HG03108 (cell line): ENCODE measurements at regions not wholly inside any gene's neighbourhood (a gene's known extent, or its start where the extent isn't known, plus 50 kb on each side); places are given as distances from the start of the nearest gene placed in this dataset.

Experiments
- ATAC-seq: cut with Tn5 transposase; IDR thresholded peaks from one replicate; pipeline ENCODE4 v1.9.1; 2021; ENCODE audit warnings: moderate library complexity; ENCODE audit not compliant: unreplicated experiment

GRCh38 chr12:115474539-115475353, 790.8 kb upstream of the TBX3 start:
- no peak for ATAC-seq

DNA sequence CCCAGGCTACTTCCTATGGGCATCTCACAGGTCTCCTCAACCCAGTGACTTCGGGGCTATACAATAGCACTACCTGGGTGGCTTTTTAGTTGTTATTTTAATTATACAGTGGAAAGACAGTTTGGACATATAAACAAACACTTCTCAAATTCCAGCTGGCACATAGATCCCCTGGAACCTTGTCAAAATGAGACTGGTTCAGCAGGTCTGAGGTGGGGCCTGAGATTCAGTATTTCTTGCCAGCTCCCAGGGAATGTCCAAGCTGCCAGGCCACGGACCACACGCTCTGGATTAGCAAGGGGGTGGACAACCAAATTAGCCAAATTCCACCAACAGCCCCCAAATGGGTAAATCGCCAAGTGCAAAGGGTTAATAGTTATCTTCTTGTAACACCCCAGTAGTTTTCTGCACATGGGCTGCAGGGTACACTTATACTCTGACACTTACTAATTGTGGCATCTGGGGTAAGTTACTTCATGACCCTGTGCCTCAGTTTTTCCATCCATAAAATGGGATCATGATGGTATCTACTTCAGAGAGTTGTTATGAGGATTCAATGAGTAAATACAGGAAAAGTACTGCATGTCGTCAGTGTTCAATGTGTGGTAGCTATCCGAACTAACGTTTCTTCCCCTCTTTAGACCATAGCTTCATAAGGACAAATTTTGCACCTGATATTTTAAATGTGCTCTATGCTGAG, 789.4 kb upstream of the TBX3 start:
- ATAC-seq: no peak

- ATAC-seq: no peak
These were observed 788.9 kb upstream of the TBX3 start for GRCh38 chr12:115472852-115473251.

DNA sequence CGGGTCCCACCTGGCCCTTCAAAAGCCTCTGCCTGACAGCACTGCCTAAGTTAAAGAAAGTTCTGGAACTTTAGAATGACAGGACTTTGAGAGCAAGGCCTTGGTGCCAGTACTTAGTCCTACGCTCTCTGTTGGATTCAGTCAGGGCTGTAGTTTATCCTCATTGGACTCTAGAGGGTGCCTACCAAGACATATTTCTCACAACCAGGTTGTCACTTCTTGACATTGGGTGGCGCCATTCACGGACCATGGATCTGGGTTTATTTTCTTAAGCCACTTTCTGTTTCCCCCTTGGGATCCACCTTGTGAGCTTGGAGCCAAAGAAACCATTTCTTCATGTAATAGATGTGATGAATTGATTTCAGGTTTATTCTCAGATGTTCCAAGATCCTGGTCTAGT, 787.0 kb upstream of the TBX3 start:
- no peak for ATAC-seq

DNA sequence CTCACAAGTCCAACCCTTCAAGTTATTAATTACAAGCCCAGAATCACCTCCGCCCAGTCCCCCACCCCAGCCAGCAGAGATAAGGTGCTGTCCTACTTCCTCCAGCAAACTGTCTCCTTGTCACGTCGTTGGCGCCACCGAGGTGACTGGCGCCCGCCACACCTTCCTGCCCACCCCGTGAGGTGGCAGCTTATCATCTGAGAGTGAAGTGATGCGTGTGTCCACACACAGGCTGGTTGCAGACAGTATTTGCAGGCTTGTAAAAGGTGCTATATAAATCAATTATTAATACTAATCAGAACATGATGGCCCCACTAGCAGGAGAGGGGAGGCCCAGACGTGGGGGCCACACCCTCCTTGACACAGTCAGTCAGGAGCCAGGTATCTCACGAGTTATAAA, 786.6 kb upstream of the TBX3 start:
- no peak for ATAC-seq

GRCh38 chr12:115468087-115468510, 784.1 kb upstream of the TBX3 start:
- ATAC-seq: no peak

DNA sequence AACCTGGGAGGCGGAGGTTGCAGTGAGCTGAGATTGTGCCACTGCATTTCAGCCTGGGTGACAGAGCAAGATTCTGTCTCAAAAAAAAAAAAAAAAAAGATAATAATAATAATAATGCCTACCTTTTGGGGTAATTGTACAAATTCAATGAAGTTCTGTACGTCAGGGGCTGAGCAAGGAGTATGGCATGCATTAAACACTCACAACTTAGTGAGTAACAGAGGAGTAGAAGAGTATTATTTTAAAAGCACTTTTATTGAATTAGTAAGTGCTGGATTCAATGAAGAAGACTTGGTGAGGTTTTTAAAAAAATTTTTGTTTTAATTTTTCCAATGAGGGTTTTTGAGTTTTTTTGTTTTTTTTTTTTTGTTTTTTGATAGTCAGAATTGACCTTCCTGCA, 783.6 kb upstream of the TBX3 start:
- ATAC-seq: no peak

DNA sequence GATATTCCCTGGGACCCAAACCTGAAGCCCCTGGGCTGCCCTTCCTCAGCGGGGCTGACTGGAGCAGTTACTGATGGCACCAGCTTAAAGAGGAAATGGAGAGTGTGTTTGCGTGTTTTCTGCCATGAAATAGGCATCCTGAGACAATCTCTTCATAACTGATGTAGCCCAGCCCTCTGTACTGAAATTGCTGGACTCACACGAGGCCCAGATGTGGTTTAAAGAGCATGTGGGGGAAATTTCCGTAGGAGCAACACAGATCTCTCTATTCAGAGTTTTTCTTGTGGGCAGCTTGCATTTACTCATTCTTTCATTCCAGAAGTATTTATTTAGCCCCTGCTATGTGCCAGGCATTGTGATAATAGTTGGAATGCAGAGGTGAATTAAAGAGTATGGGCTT, 782.1 kb upstream of the TBX3 start:
- ATAC-seq: no peak

GRCh38 chr12:115464661-115465060, 780.7 kb upstream of the TBX3 start:
- ATAC-seq: no peak

DNA sequence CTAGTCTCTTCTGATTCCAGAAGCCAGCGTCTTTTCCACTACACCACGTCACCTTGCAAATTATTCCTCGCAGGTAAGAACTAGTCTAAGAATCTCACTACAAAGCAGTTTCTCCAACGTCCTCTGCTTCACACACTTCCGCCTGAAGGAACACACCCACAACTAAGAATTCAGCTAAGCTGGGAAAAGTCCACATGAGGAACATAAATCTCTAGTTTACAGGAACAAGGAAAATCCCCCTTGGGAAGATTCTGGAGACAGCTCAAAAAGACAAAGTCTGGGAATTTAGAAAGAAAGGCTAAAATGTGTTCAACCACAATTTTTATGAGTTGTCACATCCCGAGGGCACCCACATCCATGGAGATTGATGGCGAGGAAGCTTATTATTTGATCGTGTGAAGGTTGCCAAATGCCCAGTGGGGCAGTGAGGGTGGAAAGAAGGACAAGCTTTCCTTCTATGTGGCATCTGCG, 780.2 kb upstream of the TBX3 start:
- no peak for ATAC-seq

- ATAC-seq: no peak
These were observed 777.4 kb upstream of the TBX3 start for GRCh38 chr12:115461401-115461800.

DNA sequence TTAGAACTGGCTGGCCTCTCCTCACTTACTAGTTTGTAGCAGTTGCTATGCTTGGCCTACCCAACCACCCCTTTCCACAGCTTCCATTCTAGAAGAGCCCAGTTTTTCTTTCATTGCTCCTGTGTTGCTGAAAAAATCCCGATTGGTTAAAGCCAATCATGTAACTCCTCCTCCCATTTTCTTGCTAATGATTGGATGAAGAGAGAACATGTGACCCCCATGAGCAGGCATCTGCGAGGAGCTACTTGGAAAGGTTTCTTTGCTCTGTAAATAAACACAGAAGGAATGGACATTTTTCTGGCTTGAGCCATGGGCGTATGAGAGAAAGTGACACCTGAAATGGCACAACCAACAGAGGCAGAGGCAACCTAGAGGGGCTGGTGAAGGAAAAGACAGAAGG, 773.8 kb upstream of the TBX3 start:
- no peak for ATAC-seq

DNA sequence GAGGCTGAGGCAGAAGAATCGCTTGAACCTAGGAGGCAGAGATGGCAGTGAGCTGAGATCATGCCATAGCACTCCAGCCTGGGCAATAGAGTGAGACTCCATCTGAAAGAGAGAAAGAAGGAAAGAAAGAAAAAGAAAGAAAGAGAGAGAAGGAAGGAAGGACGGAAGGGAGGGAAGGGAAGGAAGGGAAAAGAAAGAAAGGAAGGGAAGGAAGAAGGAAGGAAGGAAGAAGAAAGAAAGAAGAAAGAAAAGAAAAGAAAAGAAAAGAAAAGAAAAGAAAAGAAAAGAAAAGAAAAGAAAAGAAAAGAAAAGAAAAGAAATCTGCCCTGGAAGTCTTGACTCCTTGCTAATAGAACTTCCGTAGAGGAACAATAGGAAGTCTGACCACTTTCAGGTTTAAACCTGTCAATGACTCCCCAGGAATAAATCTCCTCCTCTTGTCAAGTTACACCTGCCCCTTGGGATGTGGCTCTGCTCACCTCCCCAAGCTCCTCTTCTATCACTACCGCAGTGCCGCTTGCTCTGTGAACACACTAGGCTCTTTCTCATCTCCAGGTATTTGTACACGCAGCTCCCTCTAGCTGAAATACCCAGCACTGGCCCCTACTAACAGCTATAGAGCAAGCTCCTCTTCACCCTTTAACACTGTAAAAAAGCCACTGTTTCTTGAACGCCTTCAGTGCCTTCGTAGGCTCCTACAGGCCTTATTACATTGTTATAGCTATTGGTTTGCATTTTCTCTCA, 773.1 kb upstream of the TBX3 start:
- no peak for ATAC-seq

- no peak for ATAC-seq
These were observed 771.3 kb upstream of the TBX3 start for GRCh38 chr12:115455268-115455681.

GRCh38 chr12:115452751-115453281, 768.8 kb upstream of the TBX3 start:
- no peak for ATAC-seq

GRCh38 chr12:115451780-115452736, 768.1 kb upstream of the TBX3 start:
- no peak for ATAC-seq

DNA sequence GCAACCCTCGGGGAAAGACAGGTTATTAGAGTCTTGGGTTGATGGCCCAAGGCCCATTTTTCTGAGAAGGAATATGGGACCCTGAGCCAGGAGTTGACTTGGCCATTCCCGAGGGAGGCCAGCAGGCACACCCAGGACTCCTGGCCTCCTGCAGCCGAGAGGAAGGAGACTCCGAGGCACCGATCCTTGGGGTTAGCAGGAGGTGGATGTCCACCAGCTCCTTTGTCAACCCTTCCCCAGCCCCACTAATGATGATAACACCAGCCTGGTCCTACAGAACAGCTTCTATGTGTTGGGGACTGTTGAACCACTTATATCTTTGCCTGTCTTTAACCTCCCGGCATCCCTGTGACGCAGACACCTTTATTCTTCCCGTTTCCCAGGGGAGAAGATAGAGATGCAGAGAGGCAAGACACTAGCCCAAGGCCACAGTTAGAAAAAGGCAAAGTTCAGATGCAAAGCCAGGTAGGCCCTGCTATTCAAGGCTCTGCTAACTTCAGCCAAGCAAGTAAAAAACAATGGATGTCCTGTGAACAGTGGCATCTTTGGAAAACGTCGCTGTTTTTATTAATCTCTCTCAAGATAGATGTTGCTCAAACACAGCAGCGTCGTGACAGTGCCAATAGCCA, 767.3 kb upstream of the TBX3 start:
- no peak for ATAC-seq

GRCh38 chr12:115450710-115451109, 766.7 kb upstream of the TBX3 start:
- no peak for ATAC-seq

DNA sequence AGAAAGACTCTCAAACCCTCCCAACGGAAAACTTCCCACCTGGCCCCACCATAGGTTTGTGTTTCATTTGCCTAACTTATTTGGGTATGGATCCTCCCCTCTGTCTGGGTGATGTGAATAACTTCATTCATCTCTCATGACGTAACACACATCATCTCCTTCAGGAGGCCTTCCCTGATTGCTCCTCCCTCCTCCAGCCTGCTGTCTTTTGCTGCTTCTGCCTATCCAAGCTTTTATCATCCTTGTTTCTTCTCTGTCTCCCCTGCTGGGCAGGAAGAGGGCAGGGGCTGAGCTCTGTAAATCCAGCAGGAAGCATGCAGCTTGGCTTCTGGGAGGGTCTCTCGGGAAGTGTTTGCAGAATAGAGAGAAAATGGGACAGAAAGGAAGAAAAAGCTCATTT, 766.0 kb upstream of the TBX3 start:
- no peak for ATAC-seq

DNA sequence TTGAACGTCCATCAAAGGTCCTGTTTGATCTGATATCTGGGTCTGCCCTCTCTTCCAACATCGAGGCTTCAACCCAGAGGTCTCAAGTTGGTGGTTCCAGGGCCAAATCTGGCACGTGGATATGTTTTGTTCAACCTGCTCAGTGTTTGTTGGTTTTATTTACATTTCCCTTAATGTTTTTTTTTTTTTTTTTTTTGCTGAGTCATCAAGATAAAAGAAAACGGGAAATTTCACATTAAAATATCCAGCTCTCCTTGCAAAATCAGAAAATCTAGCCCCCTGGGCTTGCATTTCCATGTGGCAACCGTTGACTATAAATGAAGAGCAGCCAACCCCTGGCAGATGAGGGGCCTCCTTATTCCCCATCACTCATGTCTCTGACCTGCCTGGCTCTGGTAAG, 765.6 kb upstream of the TBX3 start:
- no peak for ATAC-seq
